Cardiac fibroblast (primary cell): ENCODE measurements at regions not wholly inside any gene's neighbourhood (a gene's known extent, or its start where the extent isn't known, plus 50 kb on each side); places are given as distances from the start of the nearest gene placed in this dataset.

Source experiments
- DNase-seq, 2 donors: peaks; one replicate each; pipeline versions ENCODE4 v3.0.0 to v3.0.0-alpha.2; 2010; ENCODE audit warnings: low read depth in 2 of 2
- H3K4me3 ChIP-seq, 2 donors: replicated peaks in 1 of 2; 1 replicate in 1 of 2; 2 replicates in 1 of 2; pipeline ENCODE4 v1.5.1; 2011; ENCODE audit warnings: low read depth in 2 of 2, low read length in 2 of 2, mild to moderate bottlenecking in 2 of 2, moderate library complexity in 1 of 2
- CTCF ChIP-seq: IDR thresholded peaks from one replicate; pipeline ENCODE4 v1.5.1; 2011; ENCODE audit warnings: low read depth, mild to moderate bottlenecking, low read length, inconsistent platforms

GRCh38 chr9:115597330-115597895, 479.5 kb upstream of the TNC start:
- H3K4me3 ChIP-seq, result peak overlapping the region in 1 of 2 donors; percentile 56
- peak in 1 of 2 donors; percentile 55 for DNase-seq
- no peak for TF ChIP-seq CTCF

GRCh38 chr9:115598751-115599150, 480.8 kb upstream of the TNC start:
- no peak for DNase-seq
- H3K4me3 ChIP-seq, result no peak overlapping the region
- no peak for TF ChIP-seq CTCF

GRCh38 chr9:115599898-115600297, 481.9 kb upstream of the TNC start:
- H3K4me3 ChIP-seq, result no peak overlapping the region
- no peak for TF ChIP-seq CTCF
- DNase-seq, result no peak

GRCh38 chr9:115601434-115601833, 483.5 kb upstream of the TNC start:
- no peak for TF ChIP-seq CTCF
- no peak for DNase-seq

GRCh38 chr9:115604831-115605483, 487.0 kb upstream of the TNC start:
- peak; percentile 80 to 97 for DNase-seq
- TF ChIP-seq CTCF, result no peak

More at GRCh38 chr9:115601434-115601833, 483.5 kb upstream of the TNC start:
- H3K4me3 ChIP-seq, result no peak overlapping the region

GRCh38 chr9:115606838-115607237, 488.9 kb upstream of the TNC start:
- H3K4me3 ChIP-seq, result no peak overlapping the region
- no peak for TF ChIP-seq CTCF
- DNase-seq, result peak; percentile 31 to 49

More at GRCh38 chr9:115604831-115605483, 487.0 kb upstream of the TNC start:
- H3K4me3 ChIP-seq, result no peak overlapping the region
